Kidney epithelial cell (primary cell): ENCODE measurements at regions not wholly inside any gene's neighbourhood (a gene's known extent, or its start where the extent isn't known, plus 50 kb on each side); places are given as distances from the start of the nearest gene placed in this dataset.

Experiments used
- DNase-seq: peaks from one replicate; pipeline ENCODE4 v3.0.0-alpha.2; 2010; ENCODE audit warnings: low read depth
- H3K27me3 ChIP-seq: 2 replicates; pipeline ENCODE4 v1.6.0; 2011; ENCODE audit warnings: low read length; ENCODE audit not compliant: control insufficient read depth, insufficient read depth
- H3K36me3 ChIP-seq: 2 replicates; pipeline ENCODE4 v1.5.1; 2011; ENCODE audit warnings: low read length; ENCODE audit not compliant: control insufficient read depth, insufficient read depth
- H3K4me3 ChIP-seq: 2 replicates; pipeline ENCODE4 v1.5.1; 2011; ENCODE audit warnings: low read depth, mild to moderate bottlenecking, control low read depth, low read length
- TF ChIP-seq, protein P1 (sequence below): IDR thresholded peaks from 2 replicates; pipeline ENCODE4 v1.5.1; 2011; ENCODE audit warnings: mild to moderate bottlenecking, moderate library complexity, low read length, control low read depth, inconsistent platforms; ENCODE audit not compliant: insufficient read depth, poor library complexity, severe bottlenecking

DNA sequence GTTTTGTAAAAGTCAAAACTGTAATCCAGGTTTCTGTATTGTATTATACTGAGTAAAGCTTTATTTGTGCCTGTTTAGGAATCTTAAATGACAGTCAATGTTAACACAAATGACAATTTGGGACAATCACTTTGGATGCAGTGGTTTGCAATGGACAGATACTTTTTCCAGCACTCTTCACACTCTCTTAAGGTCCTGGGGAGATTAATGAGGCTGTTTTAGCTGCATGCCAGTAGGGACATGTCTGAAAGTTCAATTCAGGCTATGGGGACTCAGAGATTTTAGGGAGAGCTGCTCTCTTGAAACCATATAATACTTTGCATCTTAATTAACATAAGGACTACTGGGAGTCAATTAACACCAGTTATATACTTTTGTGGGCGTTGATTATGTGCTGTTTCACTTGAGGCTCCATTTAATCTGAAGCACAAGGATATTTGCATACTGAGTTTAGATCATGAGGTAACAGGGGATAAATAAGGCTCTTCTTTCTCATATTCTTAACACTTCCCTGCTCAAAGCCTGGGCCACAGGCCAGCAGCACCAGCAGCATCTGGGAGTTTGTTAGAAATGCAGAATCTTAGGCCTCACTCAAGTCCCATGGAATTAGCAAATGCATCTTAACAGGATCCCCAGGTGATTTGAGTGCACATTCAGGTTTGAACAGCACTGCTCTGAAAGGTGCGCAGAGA lies 972.8 kb downstream of the PLOD2 start:
- TF ChIP-seq, protein P1, sequence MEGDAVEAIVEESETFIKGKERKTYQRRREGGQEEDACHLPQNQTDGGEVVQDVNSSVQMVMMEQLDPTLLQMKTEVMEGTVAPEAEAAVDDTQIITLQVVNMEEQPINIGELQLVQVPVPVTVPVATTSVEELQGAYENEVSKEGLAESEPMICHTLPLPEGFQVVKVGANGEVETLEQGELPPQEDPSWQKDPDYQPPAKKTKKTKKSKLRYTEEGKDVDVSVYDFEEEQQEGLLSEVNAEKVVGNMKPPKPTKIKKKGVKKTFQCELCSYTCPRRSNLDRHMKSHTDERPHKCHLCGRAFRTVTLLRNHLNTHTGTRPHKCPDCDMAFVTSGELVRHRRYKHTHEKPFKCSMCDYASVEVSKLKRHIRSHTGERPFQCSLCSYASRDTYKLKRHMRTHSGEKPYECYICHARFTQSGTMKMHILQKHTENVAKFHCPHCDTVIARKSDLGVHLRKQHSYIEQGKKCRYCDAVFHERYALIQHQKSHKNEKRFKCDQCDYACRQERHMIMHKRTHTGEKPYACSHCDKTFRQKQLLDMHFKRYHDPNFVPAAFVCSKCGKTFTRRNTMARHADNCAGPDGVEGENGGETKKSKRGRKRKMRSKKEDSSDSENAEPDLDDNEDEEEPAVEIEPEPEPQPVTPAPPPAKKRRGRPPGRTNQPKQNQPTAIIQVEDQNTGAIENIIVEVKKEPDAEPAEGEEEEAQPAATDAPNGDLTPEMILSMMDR, result no peak
- H3K27me3 ChIP-seq, result no peaks in the 10 kb centered on the region
- H3K36me3 ChIP-seq, result no peaks in the 10 kb centered on the region
- no peak for DNase-seq
- H3K4me3 ChIP-seq, result no peak overlapping the region

DNA sequence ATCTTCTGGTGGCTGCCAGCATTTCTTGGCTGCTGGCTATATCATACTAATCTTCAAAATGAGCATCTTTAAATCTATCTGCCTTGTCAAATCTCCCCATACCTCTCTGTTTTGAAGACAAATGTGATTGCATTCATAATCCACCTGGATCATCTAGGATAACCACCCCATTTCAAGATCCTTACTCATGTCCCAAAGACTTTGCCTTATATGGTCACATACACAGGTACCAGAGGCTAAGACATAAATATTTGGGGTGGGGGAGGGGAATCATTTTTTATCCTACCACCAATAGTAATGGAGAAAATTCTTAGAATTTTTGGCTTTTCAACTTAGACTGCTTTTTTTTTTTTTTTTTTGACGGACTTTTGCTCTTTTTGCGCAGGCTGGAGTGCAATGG lies 970.8 kb downstream of the PLOD2 start:
- Histone ChIP-seq H3K27me3 (no peaks in the 10 kb centered on the region), H3K4me3 (no peak overlapping the region), H3K36me3 (no peaks in the 10 kb centered on the region)
- TF ChIP-seq, protein P1, result no peak
- DNase-seq, result no peak

DNA sequence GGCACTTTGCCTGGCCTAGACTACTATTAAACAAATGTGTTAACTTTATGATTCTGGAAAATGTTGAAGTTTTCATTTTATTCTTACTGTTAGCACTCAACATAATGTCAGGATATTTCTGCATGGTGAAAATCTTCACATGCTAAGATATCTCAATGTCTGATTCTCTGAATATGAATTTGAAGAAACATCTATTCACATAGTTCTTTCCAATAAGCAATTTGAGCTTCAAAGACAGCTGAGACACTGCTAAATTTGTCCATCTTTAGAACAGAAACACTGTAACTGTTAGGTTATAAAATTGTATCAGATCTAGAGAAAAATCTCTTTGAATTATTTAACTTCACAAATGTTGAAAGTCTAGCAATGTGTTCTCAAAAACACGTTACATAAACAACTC lies 970.2 kb downstream of the PLOD2 start:
- no peaks in the 10 kb centered on the region for H3K36me3 ChIP-seq
- DNase-seq, result no peak
- no peaks in the 10 kb centered on the region for H3K27me3 ChIP-seq
- no peak overlapping the region for H3K4me3 ChIP-seq
- TF ChIP-seq, protein P1, result no peak

- no peaks in the 10 kb centered on the region for H3K27me3 ChIP-seq
- no peaks in the 10 kb centered on the region for H3K36me3 ChIP-seq
- no peak overlapping the region for H3K4me3 ChIP-seq
- no peak for DNase-seq
- TF ChIP-seq, protein P1, result no peak
Measured at GRCh38 chr3:145191543-145191942, 969.4 kb downstream of the PLOD2 start.

DNA sequence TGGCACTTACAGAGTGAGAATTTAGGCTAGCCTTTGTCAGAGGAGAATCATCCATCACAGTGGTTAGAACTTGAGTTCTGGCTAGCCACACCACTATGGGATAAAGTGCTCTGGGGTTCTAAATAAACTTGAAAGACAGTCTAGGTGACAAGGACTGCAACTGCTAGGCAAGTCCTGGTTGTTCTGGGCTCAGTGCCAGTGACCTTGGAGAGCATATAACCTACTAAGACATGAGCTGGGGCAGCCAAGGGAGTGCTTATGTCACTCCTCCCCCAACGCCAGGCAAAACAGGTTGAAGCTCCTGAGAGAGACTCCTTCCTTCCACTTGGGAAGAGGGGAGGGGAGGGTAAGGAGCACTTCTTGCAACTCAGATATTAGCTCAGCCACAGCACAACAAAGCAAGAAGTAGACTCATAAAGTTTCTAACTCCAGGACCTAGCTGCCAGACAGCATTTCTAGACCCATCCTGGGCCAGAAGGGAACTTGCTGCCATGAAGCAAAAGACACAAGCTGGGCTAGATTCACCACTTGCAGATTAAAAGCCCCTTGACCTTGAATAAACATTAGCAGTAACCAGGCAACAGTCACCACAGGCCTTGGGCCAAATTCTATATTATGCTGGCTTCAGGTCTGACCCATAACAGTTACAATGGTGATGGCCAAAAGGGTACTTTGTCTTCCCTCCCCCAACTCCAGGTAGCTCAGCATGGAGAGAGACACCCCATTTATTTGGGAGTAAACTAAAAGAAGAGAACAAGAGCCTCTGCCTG lies 963.7 kb downstream of the PLOD2 start:
- Histone ChIP-seq H3K36me3 (no peaks in the 10 kb centered on the region), H3K4me3 (no peak overlapping the region), H3K27me3 (no peaks in the 10 kb centered on the region)
- no peak for DNase-seq
- TF ChIP-seq, protein P1, result no peak
